ENCODE measurements at regions not wholly inside any gene's neighbourhood (a gene's known extent, or its start where the extent isn't known, plus 50 kb on each side); places are given as distances from the start of the nearest gene placed in this dataset.

GRCh38 chr3:102248981-102249705 is 185.7 kb upstream of the ZPLD1 start:
- ATAC-seq = no peak
- Histone ChIP-seq H3K9ac (ENCODE audit: low read length) (no peak overlapping the region), H3K36me3 (ENCODE audit: control insufficient read depth in 1 of 2, insufficient read depth in 2 of 2, low read length in 2 of 2) (no peaks in the 10 kb centered on the region), H3K9me2 (ENCODE audit: insufficient read depth) (no peaks in the 10 kb centered on the region), H3K27ac (ENCODE audit: low read depth, low read length) (no peak overlapping the region), H3K4me3 (replicated peaks in 1 of 2; ENCODE audit: low read depth in 1 of 2, low read length in 2 of 2) (no peak overlapping the region), H3K79me2 (ENCODE audit: insufficient read depth, low read length) (no peaks in the 10 kb centered on the region), H2AFZ (ENCODE audit: low read depth, low read length, poor library complexity, severe bottlenecking) (no peak overlapping the region), H3K4me2 (ENCODE audit: low read length) (no peak overlapping the region), H3K27me3 (ENCODE audit: insufficient read depth, low read length) (no peaks in the 10 kb centered on the region), H3K9me3 (ENCODE audit: control insufficient read depth in 1 of 2, insufficient read depth in 1 of 2, low read depth in 1 of 2, low read length in 2 of 2) (no peaks in the 10 kb centered on the region), H3K4me1 (ENCODE audit: control insufficient read depth in 1 of 2, insufficient read depth in 2 of 2, low read length in 2 of 2) (no peaks in the 10 kb centered on the region), H4K20me1 (ENCODE audit: insufficient read depth) (no peaks in the 10 kb centered on the region)
- ChIA-PET POLR2A (no interaction called here), RAD21 (ENCODE audit: low non-redundant PET in 1 of 2, low total read pairs in 2 of 2, uncharacterized antibody in 2 of 2, unreplicated experiment in 2 of 2) (no interaction called here), CTCF (no interaction called here)
- no peak for DNase-seq (ENCODE audit: low read depth, low spot score)
- TF ChIP-seq ZFX (IDR thresholded peaks at IDR 0.05) (no peak), POLR2A (IDR thresholded peaks at IDR 0.05; ENCODE audit: borderline replicate concordance, extremely low read depth, insufficient read depth, insufficient read length) (no peak), ELF1 (IDR thresholded peaks at IDR 0.05; ENCODE audit: borderline replicate concordance, low read depth) (no peak), ZNF274 (IDR thresholded peaks at IDR 0.05; ENCODE audit: low read depth, low read length) (no peak), ATF3 (IDR thresholded peaks at IDR 0.05) (no peak), MAX (IDR thresholded peaks at IDR 0.05) (no peak), EZH2 (IDR thresholded peaks at IDR 0.05) (no peak), TCF7L2 (IDR thresholded peaks at IDR 0.05; ENCODE audit: borderline replicate concordance, extremely low read depth, insufficient read depth, insufficient read length) (no peak), CEBPB (IDR thresholded peaks at IDR 0.05; ENCODE audit: low read depth) (no peak), FOSL1 (IDR thresholded peaks at IDR 0.05; ENCODE audit: low read depth) (no peak), JUND (IDR thresholded peaks at IDR 0.05) (no peak), SIN3A (IDR thresholded peaks at IDR 0.05; ENCODE audit: low read depth) (no peak), RAD21 (IDR thresholded peaks at IDR 0.05; ENCODE audit: low read depth) (no peak), CTCF (IDR thresholded peaks at IDR 0.05 in 2 of 3, conservative IDR thresholded peaks at IDR 0.05 in 1 of 3; ENCODE audit: borderline replicate concordance in 1 of 3, insufficient read depth in 1 of 3, low read depth in 2 of 3, low read length in 2 of 3) (no peak), SRF (IDR thresholded peaks at IDR 0.05; ENCODE audit: low read depth) (no peak), REST (IDR thresholded peaks at IDR 0.05; ENCODE audit: low read depth) (no peak), EGR1 (IDR thresholded peaks at IDR 0.05; ENCODE audit: low read depth) (no peak), YY1 (IDR thresholded peaks at IDR 0.05; ENCODE audit: extremely low read depth, insufficient replicate concordance, low read depth, low read length) (no peak), ZBTB33 (IDR thresholded peaks at IDR 0.05; ENCODE audit: extremely low read depth, insufficient replicate concordance, low read length) (no peak), POLR2AphosphoS5 (IDR thresholded peaks at IDR 0.05; ENCODE audit: low read depth, low read length) (no peak)
- intact Hi-C loops (cut with micrococcal nuclease) = no loop called here
- no TSS peak for BruUV-seq (replicated peaks)

Measured in HCT116 (cell line).